Lower leg skin (tissue), 4 donors: ENCODE measurements at regions not wholly inside any gene's neighbourhood (a gene's known extent, or its start where the extent isn't known, plus 50 kb on each side); places are given as distances from the start of the nearest gene placed in this dataset.
A peak's percentile ranks its signal among the peaks of the same experiment; 100 is the strongest.

Experiments
- DNase-seq, 2 donors: peaks; one replicate each; pipeline ENCODE4 v3.0.0-alpha.2; 2019; ENCODE audit warnings: low spot score in 2 of 2
- H3K4me3 ChIP-seq: fragments of 200-600 bp; sonication (generic); 2 replicates; pipeline ENCODE4 v1.5.1; 2017; ENCODE audit warnings: mild to moderate bottlenecking, low read depth; ENCODE audit not compliant: poor library complexity, severe bottlenecking
- CTCF ChIP-seq, 3 donors: fragments of 450-650 bp; IDR thresholded peaks; one replicate each; pipeline ENCODE4 v1.5.1; 2016; ENCODE audit warnings: antibody characterized with exemption in 3 of 3, mild to moderate bottlenecking in 3 of 3, moderate library complexity in 2 of 3
- POLR2A ChIP-seq, 2 donors: fragments of 450-650 bp; IDR thresholded peaks; one replicate each; pipeline ENCODE4 v1.6.1; 2016 to 2017; ENCODE audit warnings: antibody characterized with exemption in 2 of 2, mild to moderate bottlenecking in 1 of 2, moderate library complexity in 1 of 2
- WGBS, 2 donors: methylation state at CpG; one replicate each; pipeline ENCODE4 v1.1.5; 2018; 5-methylcytosine and 5-hydroxymethylcytosine counted together
- intact Hi-C: fragments of 100-400 bp; cut with DNase I; formaldehyde crosslinking; loops from one replicate; pipeline ENCODE4 v1.15.0; 2023; ENCODE audit warnings: low total_unique reads

- H3K4me3 ChIP-seq: no peak overlapping the region
- intact Hi-C loops: no loop called here
- WGBS, 2 donors: 88 to 89% methylated on average over 8 of the region's 8 CpGs
- peak in 1 of 2 donors; percentile 85 for DNase-seq
- TF ChIP-seq CTCF (IDR thresholded peaks at IDR 0.05): no peak
- no peak for TF ChIP-seq POLR2A (IDR thresholded peaks at IDR 0.05)
Observed at GRCh38 chr5:111967463-111967862, 210.5 kb upstream of the NREP start.

GRCh38 chr5:111966290-111966689 is 209.3 kb upstream of the NREP start:
- no peak overlapping the region for H3K4me3 ChIP-seq
- intact Hi-C loops: no loop called here
- TF ChIP-seq CTCF (IDR thresholded peaks at IDR 0.05) (no peak), POLR2A (IDR thresholded peaks at IDR 0.05) (no peak)
- no peak for DNase-seq

GRCh38 chr5:111963555-111963954 is 206.6 kb upstream of the NREP start:
- intact Hi-C loops: no loop called here
- H3K4me3 ChIP-seq: no peak overlapping the region
- DNase-seq: no peak
- TF ChIP-seq CTCF (IDR thresholded peaks at IDR 0.05) (no peak), POLR2A (IDR thresholded peaks at IDR 0.05) (no peak)

- intact Hi-C loops: no loop called here
- DNase-seq: no peak
- H3K4me3 ChIP-seq: no peak overlapping the region
- no peak for TF ChIP-seq CTCF (IDR thresholded peaks at IDR 0.05)
- TF ChIP-seq POLR2A (IDR thresholded peaks at IDR 0.05): no peak
- WGBS, 2 donors: 95 to 99% methylated on average over 9 of the region's 9 CpGs
Observed at GRCh38 chr5:111962906-111963305, 205.9 kb upstream of the NREP start.

- no peak overlapping the region for H3K4me3 ChIP-seq
- TF ChIP-seq CTCF (IDR thresholded peaks at IDR 0.05): no peak
- WGBS, 2 donors: 30 to 39% methylated on average over 1 of the region's 1 CpG
- intact Hi-C loops: no loop called here
- no peak for DNase-seq
Observed at GRCh38 chr5:111961862-111962261, 204.9 kb upstream of the NREP start.

GRCh38 chr5:111960476-111961215 is 203.7 kb upstream of the NREP start:
- intact Hi-C loops: no loop called here
- WGBS, 2 donors: 71 to 74% methylated on average over 2 of the region's 2 CpGs
- no peak for TF ChIP-seq POLR2A (IDR thresholded peaks at IDR 0.05)
- TF ChIP-seq CTCF (IDR thresholded peaks at IDR 0.05): no peak
- DNase-seq: no peak
- no peak overlapping the region for H3K4me3 ChIP-seq
